CD4-positive, alpha-beta T cell treated with Interleukin-15 for 4 hours (primary cell): ENCODE measurements at regions not wholly inside any gene's neighbourhood (a gene's known extent, or its start where the extent isn't known, plus 50 kb on each side); places are given as distances from the start of the nearest gene placed in this dataset.
"Not testable (repeated sequence)": the region's sequence is repeated elsewhere in the genome, so short reads cannot be mapped to it uniquely, and the experiment has no call there.

ENCODE experiments used
- DNase-seq: peaks from one replicate; pipeline ENCODE4 v3.0.0-alpha.2; 2020; ENCODE audit warnings: low spot score

- no peak for DNase-seq
Observed at GRCh38 chr1:83130886-83131691, 867.8 kb downstream of the TTLL7 start.

GRCh38 chr1:83129107-83129506, 869.8 kb downstream of the TTLL7 start:
- DNase-seq = no peak

- DNase-seq = no peak
Observed at GRCh38 chr1:83125456-83125855, 873.5 kb downstream of the TTLL7 start.

- DNase-seq = no peak
Observed at GRCh38 chr1:83123019-83123418, 875.9 kb downstream of the TTLL7 start.

- no peak for DNase-seq
Observed at GRCh38 chr1:83118472-83118871, 880.5 kb downstream of the TTLL7 start.

- DNase-seq = not testable (repeated sequence)
Observed at GRCh38 chr1:83117030-83117429, 881.9 kb downstream of the TTLL7 start.

- DNase-seq = no peak
Observed at GRCh38 chr1:83115785-83116184, 883.1 kb downstream of the TTLL7 start.

GRCh38 chr1:83114136-83114834, 884.6 kb downstream of the TTLL7 start:
- no peak for DNase-seq

- no peak for DNase-seq
Observed at GRCh38 chr1:83113652-83114051, 885.3 kb downstream of the TTLL7 start.

- DNase-seq = no peak
Observed at GRCh38 chr1:83112248-83112885, 886.6 kb downstream of the TTLL7 start.

GRCh38 chr1:83110156-83110555, 888.8 kb downstream of the TTLL7 start:
- no peak for DNase-seq

GRCh38 chr1:83109692-83110091, 889.2 kb downstream of the TTLL7 start:
- DNase-seq = no peak

- DNase-seq = no peak
Observed at GRCh38 chr1:83104558-83104957, 894.4 kb downstream of the TTLL7 start.

- DNase-seq = no peak
Observed at GRCh38 chr1:83103341-83103740, 895.6 kb downstream of the TTLL7 start.

- DNase-seq = no peak
Observed at GRCh38 chr1:83102630-83103071, 896.3 kb downstream of the TTLL7 start.

GRCh38 chr1:83101406-83101805, 897.5 kb downstream of the TTLL7 start:
- DNase-seq = no peak

GRCh38 chr1:83100133-83100532, 898.8 kb downstream of the TTLL7 start:
- DNase-seq = no peak

GRCh38 chr1:83098791-83099190, 900.1 kb downstream of the TTLL7 start:
- DNase-seq = no peak

GRCh38 chr1:83098131-83098530, 900.8 kb downstream of the TTLL7 start:
- DNase-seq = no peak

GRCh38 chr1:83097715-83098114, 901.2 kb downstream of the TTLL7 start:
- DNase-seq = no peak

GRCh38 chr1:83095570-83095969, 903.4 kb downstream of the TTLL7 start:
- no peak for DNase-seq

GRCh38 chr1:83090195-83090594, 908.7 kb downstream of the TTLL7 start:
- DNase-seq = no peak

- no peak for DNase-seq
Observed at GRCh38 chr1:83087851-83088250, 911.1 kb downstream of the TTLL7 start.
